IPS DF 4.7 (cell line): ENCODE measurements at regions not wholly inside any gene's neighbourhood (a gene's known extent, or its start where the extent isn't known, plus 50 kb on each side); places are given as distances from the start of the nearest gene placed in this dataset.

Source experiments
- DNase-seq: peaks from one replicate; pipeline ENCODE4 v3.0.0-alpha.2; 2013; ENCODE audit warnings: low spot score; ENCODE audit errors: extremely low read depth

DNA sequence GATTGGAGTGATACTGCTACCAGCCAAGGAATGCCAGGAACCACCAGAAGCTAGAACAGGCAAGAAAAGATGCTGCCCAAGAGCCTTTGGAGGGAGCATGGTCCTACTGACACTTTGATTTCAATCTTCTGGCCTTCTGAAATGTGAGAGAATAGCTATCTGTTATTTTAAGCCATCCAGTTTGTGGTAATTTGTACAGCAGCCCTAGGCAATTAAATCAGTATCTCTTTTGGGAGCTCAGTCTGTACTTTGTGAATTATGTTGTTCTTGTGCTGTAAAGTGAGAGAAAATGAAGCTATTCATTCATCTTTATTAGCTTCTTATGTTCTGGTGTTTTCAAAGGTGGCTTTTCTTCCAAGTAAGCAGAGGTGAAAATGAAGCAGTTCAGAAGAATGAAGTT, 381.3 kb downstream of the PDCD6IP start:
- no peak for DNase-seq

DNA sequence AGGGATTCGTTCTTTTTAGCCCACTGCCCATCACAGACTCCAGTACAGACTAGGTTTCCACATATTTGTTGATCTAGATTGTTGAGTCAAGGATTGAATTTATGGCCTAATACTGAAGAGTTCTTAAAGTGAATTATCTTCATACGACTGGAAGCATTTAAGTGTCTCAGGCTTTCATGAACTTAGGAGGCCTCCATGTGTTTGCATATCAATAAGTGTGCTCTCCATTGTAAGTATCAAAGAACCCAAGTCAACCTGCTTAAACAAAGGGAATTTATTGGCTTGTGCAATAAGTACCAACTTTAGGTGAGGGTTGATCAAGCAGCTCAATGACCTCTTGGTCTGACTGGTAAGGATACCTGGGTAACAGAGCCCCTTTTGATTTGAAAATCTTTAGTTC, 382.1 kb downstream of the PDCD6IP start:
- DNase-seq: no peak

DNA sequence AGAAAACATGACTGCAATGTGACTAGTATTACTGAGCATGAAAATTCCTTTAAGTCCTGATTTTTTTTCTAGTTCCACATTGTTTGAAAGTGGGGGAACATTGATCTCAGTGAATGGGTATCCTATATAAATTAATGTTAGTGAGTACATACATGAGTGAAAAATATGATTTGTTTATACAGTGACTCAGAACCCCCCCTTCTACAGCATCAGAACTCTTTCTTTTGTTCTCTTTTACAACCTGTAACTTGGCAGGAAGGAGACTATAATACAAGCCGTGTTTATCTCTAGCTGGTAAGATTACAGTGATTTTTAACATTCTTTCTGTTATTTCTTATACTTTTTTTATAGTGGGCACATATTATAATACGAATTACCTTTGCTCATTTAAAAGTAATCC, 384.7 kb downstream of the PDCD6IP start:
- DNase-seq: no peak

DNA sequence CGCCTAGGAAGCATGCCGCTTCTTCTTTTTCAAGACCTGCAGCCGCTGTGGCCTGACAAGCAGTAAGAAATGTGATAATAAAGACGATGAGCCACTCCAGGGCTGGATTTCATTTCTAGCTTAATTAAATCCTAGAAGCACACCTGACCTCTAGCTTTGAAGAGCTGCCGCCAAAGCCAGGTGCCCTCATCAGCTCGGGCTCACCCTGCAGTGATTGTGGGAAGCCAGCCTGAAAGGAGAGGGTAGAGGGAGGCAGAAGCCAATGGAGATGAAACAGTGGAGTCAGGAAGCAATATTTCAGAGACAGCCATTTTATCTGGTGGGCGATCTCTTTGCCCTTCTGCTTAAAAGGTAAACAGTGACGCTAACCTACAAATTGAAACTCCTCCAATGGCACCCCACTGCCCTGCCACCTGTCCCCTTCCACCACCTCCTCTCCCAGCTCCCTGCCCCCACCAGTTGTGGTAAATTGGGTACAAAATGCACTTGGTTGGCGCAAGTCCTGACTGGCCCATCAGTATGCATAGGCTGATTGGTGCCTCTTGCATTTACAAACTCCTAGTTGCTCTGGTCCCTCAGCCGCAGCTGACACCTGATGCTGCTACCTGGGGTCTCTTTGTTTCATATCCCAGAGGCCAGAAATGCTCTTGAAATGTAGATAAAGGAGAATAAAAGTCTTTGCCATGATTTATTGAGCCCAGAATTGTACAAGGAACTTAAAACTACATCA, 385.3 kb downstream of the PDCD6IP start:
- no peak for DNase-seq

DNA sequence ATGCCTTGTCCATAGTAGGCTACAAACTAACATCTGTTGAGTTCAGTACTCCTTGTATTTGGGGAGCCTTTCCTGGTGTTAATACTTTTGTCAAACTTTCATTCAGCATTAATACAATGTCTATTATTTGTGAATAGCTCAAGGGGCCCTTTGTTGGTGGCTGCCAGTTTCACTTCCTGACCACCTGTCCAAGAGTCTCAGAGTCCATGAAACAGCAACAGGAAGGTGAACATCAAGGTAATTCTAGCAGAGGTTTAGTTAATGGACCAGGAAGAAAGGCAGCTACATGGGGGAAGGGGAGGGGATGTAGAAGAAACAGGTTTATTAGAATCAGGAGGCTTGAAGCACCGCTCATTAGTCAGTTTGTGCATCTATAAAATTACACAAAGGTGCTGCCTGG, 386.9 kb downstream of the PDCD6IP start:
- no peak for DNase-seq

DNA sequence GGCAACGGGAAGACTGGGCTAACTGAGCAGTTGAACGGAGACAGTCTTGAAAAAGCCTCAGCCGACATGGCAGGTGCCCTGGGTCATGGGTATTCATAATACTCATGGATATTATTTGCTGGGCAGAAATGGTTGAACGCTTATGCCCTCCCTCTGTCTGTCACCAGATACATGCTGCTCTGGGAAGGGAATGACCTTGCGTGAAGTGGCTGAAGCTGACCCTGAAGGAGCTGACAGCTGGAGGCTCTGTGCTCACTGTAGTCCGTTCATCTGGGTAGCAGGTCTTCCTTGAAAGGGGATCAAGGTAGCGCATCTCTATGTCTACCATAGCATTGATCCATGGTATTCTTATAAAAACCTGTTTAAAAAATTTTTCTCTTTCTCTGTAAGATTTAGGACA, 390.7 kb downstream of the PDCD6IP start:
- no peak for DNase-seq

DNA sequence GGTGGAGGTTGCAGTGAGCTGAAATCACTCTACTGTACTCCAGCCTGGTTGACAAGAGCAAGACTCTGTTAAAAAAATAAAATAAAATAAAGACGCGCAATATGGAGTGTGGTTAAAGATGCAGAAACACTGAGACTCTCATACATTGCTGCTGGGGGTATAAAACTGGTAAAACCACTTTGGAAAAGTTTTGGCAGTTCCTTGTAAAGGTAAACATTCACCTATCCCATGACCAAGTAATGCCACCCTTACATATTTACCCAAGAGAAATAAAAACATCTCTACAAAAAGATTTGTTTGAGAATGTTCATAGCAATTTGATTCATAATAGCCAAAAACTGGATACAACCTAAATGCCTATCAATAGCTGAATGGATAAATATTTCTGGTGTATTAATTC, 398.5 kb downstream of the PDCD6IP start:
- no peak for DNase-seq

DNA sequence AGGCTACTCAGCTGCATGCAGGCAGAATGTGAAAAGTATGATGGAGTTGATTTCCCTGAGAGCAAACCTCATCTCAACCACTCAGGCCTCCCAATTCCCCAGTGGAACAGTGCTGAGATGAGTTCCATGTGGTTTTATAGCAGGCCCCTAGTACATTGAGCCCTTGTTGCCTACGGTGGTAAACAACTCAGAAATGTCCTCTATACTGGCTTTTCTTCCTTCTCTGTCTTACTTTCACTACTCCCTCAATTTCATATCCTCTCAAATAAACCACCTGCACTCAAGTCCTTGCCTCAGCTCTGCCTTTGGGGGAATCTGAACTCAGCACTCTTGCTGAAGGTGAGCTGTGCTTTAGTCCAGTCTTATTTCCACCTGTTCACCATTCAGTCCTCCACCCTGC, 399.9 kb downstream of the PDCD6IP start:
- DNase-seq: no peak

DNA sequence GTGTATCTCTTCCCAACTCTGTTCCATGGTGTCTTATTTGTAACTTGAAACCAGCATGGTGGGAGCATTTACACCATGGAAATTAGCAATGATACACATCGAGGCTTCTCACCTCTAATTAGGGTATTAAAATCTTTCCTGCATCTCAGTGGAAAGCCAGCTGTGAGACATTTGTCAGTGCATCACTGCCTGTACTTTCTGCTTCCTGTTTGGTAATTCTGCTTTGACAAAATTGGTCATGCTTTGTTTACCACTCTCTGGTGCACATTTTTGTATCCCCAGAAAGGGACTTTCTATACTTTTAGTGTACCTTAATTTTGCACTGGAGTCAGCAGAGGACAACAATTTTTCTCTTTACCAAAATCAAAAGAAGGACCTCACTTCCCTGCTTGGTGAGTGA, 402.1 kb downstream of the PDCD6IP start:
- DNase-seq: no peak

DNA sequence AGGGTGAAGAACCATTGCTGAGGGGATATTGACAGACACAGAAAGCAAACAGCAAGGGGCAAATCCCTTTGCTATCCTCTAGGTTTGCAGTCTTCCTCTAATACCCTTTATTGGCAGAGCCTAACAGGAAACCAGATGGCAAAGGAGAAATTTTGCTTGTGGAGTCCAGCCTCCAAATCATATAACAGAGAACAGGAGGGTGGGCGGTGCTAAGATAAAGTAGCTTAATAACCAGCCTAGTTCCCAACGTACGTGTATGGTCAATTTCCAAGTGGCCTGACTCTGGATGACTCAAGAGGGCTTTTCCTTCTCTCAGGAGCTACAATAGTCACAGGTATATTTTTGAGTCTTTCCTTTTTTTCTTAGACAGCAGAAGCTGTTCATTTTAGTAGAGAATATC, 404.5 kb downstream of the PDCD6IP start:
- DNase-seq: no peak

DNA sequence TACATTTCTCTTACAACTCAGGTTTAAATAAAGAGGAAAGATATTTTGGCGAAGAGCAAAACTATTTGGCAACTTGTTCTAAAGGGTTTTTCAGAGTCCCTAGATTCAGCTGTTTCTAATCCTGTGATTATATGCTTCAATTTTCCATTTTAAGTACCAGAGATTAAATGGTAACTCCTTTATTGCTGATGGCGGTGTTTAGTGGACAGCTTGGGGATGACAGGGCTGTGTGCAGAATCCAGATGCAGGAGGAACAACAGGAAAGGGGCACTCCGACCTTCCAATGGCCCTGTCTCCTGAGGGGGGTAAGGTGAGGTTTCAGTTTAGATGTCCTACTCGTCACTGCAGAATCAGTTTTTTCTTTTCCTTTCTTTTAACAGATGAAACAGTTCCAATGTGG, 405.0 kb downstream of the PDCD6IP start:
- DNase-seq: no peak

DNA sequence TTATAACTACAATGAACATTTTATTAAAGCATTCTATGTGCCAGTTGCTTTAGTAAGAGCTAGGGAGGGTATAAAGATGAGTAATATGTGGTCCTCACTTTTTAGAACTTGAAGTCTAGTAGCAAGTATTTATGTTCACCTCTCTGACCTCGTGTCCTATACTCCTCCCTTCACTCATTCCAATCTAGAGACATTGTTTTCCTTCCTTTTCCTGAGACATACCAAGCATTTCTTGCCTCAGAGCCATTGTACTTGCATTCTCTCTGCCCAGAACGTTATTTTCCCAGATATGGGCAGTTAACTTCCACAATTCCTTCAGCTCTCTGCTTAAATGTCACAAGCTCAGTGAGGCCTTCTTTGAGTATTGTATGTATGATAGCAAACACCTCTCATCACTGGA, 408.6 kb downstream of the PDCD6IP start:
- DNase-seq: no peak

DNA sequence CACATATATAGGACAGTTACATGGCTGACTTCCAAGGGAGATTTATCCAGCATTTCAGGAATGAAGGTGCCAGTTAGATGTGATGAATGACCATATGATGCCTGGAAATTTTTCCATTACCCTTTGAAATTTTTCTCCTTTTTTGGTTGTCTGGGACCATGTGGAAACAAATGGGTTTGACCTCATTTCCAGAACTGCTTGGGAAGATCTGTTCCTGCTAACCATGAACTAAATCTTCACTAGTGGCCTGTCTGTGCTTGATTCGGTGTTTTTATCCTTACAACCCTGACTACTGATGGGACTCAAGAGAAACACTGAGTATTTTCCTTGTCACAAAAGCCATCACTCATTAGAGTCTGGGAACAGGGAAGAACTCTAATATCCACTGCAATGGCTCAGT, 409.4 kb downstream of the PDCD6IP start:
- no peak for DNase-seq

DNA sequence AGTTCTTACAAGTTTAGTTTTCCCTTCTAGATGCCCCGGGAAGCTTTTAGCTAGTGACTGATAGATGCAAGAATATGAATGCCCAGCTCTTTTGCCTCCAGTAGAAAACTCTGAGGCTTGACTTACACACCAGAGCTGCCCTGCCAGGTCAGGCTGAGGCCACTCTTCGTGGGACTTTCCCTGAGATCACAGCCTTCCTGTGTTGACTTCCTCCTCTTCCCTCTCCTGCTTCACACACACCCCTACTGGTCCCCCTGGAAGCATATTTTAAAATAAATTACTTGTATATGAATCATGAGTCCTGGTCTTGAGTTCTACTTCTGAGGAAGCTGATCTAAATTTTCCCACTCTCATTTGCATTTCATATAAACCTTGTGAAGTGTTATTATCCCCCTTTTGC, 413.7 kb downstream of the PDCD6IP start:
- DNase-seq: no peak

DNA sequence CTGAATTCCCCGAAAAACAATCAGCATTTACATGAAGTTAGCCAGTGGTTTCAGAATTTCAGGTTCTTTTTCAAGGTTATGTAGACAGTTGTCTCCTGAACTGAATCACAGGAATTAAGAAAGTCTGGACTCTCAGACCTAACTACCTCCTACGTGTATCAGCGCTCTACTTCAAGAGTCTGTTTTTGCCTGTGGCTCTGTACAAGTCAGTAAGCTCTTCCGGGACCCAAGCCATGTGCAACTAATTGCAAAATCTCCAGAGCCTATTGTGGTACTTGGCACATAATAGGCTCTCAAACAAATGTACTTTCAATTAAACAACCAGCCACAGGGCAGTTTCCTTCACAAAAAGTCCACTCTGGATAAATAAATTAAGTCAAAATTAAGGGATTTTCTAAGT, 414.2 kb downstream of the PDCD6IP start:
- DNase-seq: no peak

DNA sequence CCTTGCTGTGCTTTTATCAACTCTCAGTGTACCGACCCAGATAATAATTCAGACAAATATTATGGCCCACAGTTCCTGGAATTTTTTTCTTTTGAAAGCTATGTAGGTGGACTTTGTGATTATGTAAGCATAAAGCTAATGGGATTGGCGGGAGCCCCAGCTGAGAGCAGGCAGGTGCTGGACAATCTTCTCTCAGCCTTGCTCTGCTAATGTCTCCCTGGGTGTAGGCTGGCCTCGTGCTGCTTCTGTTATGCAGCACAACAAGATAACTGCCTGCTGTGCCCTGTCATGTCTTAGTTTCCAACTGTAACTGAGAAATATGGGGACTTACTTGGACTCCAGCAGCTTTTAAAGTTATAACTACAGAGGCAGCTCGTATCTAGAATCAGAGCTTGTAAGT, 415.0 kb downstream of the PDCD6IP start:
- no peak for DNase-seq

DNA sequence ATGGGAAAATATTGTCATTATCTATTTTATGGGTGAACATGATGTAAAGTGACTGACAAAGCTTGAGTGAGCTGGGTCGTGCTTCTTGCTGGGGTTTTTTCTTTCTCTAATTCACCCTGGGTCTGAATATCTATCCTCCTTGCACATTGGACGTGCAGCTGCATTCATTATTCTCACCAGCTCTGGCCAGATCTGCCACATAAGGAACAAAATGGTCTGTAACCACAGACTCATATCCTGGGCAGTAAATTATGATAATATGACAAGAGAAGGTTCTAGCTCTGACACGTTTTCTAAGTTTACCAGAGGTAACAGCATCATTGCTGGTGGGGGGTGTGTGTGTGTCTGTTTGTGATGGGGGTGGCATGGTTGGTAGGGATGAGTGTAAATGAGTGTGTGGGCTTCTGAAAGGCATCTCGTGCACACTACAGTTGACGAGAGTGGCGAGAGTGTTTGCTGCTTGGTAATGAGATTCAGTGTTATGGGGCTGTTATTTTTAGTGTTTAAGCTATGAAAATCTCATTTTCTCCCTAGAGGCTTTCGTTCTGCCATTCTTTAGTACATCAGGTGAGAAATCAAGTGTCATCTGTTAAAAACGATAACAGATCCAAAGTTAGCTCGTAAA, 418.4 kb downstream of the PDCD6IP start:
- no peak for DNase-seq

DNA sequence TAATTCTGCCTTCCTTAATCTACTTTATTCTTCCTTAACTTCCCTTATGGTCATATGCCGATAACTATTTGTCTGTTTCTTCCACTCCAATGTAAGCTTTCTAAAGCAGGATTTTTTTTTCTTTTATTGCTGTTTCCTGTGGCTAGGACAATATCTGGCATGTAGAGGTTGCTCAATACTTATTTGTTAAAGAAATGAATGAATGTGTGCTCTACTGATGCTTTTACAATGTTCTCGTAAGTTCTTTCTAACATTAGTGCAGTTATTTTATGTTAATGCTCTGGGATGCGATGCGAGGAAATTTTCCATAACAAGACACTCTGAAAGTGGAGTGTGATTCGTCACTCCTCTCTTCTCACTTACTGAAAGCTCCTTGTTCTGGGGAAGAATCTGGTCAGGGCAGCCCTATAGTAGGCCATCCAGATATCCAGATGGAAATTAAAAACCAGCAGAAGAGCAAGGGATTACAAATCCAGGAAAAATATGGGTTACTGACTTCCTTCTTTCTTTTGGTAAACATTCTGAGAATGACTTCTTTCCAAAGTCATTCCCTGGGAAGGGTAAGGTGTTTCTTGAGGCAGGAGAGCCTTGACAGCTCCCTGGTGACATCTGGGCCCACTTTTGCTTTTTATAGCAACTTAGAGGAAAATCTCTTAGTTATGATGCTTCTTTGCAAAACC, 420.4 kb downstream of the PDCD6IP start:
- DNase-seq: no peak

DNA sequence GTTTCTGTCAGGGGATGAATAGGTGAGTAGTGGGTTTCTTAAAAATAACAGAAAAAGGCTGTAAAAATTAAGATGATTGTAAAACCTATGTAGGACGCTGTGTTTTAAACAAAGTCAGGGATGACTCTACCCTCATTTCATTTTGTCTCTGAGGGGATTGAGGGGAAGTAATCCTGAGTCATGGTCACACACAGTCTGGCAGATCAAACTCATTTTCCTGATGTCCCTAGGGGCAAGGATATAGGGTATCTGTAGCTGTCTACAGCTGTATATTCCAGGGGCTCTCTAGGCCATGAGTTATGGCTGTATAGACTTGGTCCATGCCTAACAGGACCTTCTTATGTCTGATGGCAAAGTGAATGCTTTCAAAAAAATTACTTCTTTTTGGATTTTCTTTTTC, 421.1 kb downstream of the PDCD6IP start:
- no peak for DNase-seq

DNA sequence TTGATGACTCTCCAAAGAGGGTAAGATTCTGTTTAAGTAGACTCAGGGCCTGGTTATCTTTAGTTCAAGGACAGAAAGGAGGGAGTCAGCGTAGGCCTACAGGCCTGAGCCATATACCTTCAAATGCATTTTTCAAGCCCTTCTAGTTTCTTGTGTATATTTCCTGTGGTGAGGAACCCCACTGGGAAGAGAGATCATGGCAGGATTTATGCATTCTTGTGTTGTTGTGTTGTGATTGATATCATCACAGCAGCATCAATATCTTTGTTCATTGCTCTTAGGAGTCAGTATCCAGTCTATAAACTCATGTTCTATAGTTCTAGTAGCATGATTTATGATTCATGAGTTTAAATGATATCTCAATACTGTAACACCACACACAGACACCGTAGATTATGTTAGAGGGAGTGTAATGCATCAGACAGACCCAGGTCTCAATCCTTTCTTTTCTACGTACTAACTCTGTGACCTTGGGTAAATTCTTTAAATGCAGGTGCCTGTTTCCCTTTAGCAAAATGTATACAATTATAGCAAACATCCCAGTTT, 427.5 kb downstream of the PDCD6IP start:
- DNase-seq: no peak

DNA sequence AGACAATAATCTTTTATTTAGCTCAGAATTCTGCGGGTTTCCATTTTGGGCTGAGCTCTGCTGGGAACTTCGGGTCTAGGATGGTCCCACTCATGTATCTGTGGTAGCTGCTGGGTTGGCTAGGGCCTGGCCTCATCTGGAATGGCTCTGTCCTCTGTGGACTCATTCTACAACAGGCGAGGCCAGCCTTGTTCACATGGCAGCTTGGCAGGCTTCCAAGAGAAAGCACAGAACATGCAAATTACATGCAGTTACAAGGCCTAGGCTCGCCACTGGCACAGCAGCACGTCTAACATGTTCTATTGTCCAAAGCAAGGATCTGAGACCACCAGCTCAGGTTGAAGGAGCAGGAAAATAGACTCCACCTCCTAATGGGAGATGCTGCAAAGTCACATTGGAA, 431.4 kb downstream of the PDCD6IP start:
- no peak for DNase-seq

DNA sequence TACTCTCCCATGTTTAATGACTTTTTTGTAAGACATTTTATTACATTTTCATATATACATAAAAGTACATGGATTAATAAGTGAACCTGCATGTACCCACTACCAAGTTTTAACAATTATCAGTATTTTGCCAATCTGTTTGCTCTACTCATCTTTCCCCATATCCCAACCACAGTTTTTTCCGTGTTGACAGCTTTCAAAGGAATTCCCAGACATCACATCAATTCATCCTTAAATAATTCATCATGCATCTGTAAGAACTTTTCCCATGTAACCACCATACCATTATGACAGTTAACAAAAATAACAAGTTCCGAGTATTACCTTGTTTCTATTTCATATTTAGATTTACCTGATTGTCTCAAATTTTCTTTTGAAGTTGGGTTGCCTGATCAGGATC, 436.7 kb downstream of the PDCD6IP start:
- no peak for DNase-seq

DNA sequence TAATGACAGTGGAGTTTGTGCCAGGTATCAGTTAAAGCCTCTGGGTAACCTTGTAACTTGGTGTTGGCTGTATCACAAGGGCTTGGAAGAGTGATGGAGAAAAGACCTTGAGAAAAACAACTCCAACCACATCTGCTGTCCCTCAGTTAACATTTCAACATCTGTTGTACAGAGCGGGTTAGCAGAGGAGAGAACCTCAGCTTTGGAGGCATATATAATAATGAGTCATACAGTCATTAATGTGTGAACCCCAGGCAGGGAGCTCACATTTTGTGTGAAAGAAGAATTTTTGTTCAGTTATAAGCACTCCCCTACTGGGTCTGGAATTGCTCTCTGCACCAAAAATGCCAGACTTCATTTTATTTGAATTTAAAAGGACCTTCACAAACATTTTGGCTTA, 439.5 kb downstream of the PDCD6IP start:
- no peak for DNase-seq
